Islet precursor cell (in vitro differentiated cells): ENCODE measurements at regions not wholly inside any gene's neighbourhood (a gene's known extent, or its start where the extent isn't known, plus 50 kb on each side); places are given as distances from the start of the nearest gene placed in this dataset.
"Not testable (repeated sequence)": the region's sequence is repeated elsewhere in the genome, so short reads cannot be mapped to it uniquely, and the experiment has no call there.

Source experiments
- DNase-seq: peaks from one replicate; pipeline ENCODE4 v3.0.0-alpha.2; 2018

- DNase-seq, result no peak
Measured at GRCh38 chr11:23370580-23371275, 510.5 kb upstream of the CCDC179 start.

- no peak for DNase-seq
Measured at GRCh38 chr11:23377909-23378308, 517.6 kb upstream of the CCDC179 start.

- DNase-seq, result no peak
Measured at GRCh38 chr11:23391031-23391430, 530.8 kb upstream of the CCDC179 start.

GRCh38 chr11:23398052-23398451 is 537.8 kb upstream of the CCDC179 start:
- DNase-seq, result no peak

- DNase-seq, result no peak
Measured at GRCh38 chr11:23399995-23400394, 539.7 kb upstream of the CCDC179 start.

- no peak for DNase-seq
Measured at GRCh38 chr11:23403210-23404185, 543.2 kb upstream of the CCDC179 start.

GRCh38 chr11:23404225-23405160 is 544.2 kb upstream of the CCDC179 start:
- DNase-seq, result no peak

- DNase-seq, result no peak
Measured at GRCh38 chr11:23405350-23405937, 545.2 kb upstream of the CCDC179 start.

- no peak for DNase-seq
Measured at GRCh38 chr11:23406131-23406819, 546.0 kb upstream of the CCDC179 start.

GRCh38 chr11:23413057-23413456 is 552.8 kb upstream of the CCDC179 start:
- DNase-seq, result no peak

- DNase-seq, result no peak
Measured at GRCh38 chr11:23423104-23423503, 562.8 kb upstream of the CCDC179 start.

- DNase-seq, result no peak
Measured at GRCh38 chr11:23423656-23424055, 563.4 kb upstream of the CCDC179 start.

- no peak for DNase-seq
Measured at GRCh38 chr11:23425381-23425780, 565.1 kb upstream of the CCDC179 start.

- no peak for DNase-seq
Measured at GRCh38 chr11:23429569-23429968, 569.3 kb upstream of the CCDC179 start.

GRCh38 chr11:23453522-23453921 is 593.2 kb upstream of the CCDC179 start:
- no peak for DNase-seq

- DNase-seq, result no peak
Measured at GRCh38 chr11:23455321-23455891, 595.1 kb upstream of the CCDC179 start.

GRCh38 chr11:23457641-23458040 is 597.4 kb upstream of the CCDC179 start:
- DNase-seq, result no peak

- no peak for DNase-seq
Measured at GRCh38 chr11:23471878-23472277, 611.6 kb upstream of the CCDC179 start.

- DNase-seq, result no peak
Measured at GRCh38 chr11:23473782-23474181, 613.5 kb upstream of the CCDC179 start.

GRCh38 chr11:23480736-23481135 is 620.5 kb upstream of the CCDC179 start:
- DNase-seq, result no peak

- DNase-seq, result not testable (repeated sequence)
Measured at GRCh38 chr11:23484146-23484545, 623.9 kb upstream of the CCDC179 start.
